ENCODE measurements at regions not wholly inside any gene's neighbourhood (a gene's known extent, or its start where the extent isn't known, plus 50 kb on each side); places are given as distances from the start of the nearest gene placed in this dataset.

DNA sequence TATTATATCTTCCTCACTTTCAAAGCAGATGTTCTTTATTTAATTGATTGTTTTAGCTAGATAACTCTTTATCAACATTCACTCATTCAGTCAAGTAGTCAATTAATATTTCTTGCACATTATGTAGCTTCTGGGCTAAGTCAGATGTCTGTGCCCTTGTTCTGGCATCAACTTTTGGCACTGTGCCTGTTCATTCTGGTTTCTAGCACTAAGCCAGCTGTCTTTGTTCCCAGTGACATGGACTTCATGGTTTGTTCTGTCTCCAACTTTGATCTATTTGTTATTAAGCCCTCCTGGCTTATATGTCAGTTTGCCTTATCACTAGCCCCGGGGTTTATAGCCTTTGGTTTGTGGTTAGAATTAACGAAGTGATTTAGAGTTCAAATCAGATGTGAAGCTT is 247.9 kb upstream of the SYT4 start:
- Histone ChIP-seq H3K27ac (no peak overlapping the region), H3K27me3 (no peaks in the 10 kb centered on the region), H3K36me3 (no peaks in the 10 kb centered on the region), H3K4me3 (no peak overlapping the region), H3K9me3 (no peaks in the 10 kb centered on the region), H3K4me1 (no peaks in the 10 kb centered on the region)
- DNase-seq (ENCODE audit: low spot score) = no peak
- TF ChIP-seq, protein P1, sequence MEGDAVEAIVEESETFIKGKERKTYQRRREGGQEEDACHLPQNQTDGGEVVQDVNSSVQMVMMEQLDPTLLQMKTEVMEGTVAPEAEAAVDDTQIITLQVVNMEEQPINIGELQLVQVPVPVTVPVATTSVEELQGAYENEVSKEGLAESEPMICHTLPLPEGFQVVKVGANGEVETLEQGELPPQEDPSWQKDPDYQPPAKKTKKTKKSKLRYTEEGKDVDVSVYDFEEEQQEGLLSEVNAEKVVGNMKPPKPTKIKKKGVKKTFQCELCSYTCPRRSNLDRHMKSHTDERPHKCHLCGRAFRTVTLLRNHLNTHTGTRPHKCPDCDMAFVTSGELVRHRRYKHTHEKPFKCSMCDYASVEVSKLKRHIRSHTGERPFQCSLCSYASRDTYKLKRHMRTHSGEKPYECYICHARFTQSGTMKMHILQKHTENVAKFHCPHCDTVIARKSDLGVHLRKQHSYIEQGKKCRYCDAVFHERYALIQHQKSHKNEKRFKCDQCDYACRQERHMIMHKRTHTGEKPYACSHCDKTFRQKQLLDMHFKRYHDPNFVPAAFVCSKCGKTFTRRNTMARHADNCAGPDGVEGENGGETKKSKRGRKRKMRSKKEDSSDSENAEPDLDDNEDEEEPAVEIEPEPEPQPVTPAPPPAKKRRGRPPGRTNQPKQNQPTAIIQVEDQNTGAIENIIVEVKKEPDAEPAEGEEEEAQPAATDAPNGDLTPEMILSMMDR (IDR thresholded peaks at IDR 0.05) = no peak

DNA sequence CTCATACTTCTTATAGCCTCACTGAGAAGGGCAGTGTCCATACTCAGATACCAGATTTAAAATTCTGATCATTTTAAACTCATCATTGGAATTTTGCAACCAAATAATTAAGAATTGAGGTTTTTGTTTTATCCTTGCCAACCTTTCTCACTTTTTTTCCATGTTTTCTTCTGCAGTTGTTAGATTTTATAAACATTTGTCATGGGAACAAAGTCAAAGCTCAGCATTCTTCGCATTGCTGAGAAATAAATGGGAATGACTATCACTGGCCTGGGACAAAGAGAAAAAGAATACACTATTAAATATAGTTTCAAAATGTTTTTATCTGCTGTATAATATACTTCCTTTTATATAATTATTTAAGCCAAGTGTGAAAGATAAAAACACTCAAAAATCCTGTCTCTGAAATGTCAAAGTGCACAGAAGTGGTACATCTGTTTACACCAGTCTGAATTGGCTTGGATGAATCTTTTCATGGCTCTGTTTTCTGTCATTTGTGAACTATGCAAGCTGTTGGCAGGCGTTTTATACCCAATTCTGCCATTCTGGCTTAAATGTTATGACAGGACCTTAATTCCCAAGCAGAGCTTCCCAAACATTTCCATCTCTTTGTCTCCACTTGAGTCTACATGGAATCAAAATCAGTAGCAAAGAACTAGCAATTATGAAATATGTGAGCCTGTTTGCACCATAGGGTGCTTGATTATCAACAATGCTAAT is 249.3 kb upstream of the SYT4 start:
- Histone ChIP-seq H3K36me3 (no peaks in the 10 kb centered on the region), H3K27me3 (no peaks in the 10 kb centered on the region), H3K4me1 (no peaks in the 10 kb centered on the region), H3K4me3 (no peak overlapping the region), H3K27ac (no peak overlapping the region), H3K9me3 (no peaks in the 10 kb centered on the region)
- TF ChIP-seq, protein P1 (IDR thresholded peaks at IDR 0.05) = no peak
- no peak for DNase-seq (ENCODE audit: low spot score)

DNA sequence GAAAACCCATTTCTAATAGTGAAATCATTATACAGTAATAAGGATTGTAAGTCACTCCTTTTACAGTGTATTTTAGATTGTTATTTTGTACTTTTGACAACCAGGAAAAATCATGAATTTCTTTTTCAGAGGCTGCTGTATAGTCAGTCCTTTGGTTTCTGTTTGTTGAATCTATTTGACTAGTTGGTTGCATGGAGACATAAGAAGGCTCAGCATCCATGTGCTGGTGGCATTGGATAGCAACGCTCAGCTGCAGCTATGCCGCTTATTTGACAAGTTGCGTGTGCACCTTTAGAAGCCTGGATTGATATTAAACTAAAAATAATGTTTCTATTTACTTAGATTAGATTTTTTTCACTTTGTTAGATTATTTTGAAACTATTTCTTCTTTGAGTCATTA is 254.1 kb upstream of the SYT4 start:
- H3K27me3 ChIP-seq = no peaks in the 10 kb centered on the region
- no peaks in the 10 kb centered on the region for H3K9me3 ChIP-seq
- no peak for DNase-seq (ENCODE audit: low spot score)
- H3K4me3 ChIP-seq = no peak overlapping the region
- H3K4me1 ChIP-seq = no peaks in the 10 kb centered on the region
- no peaks in the 10 kb centered on the region for H3K36me3 ChIP-seq
- no peak overlapping the region for H3K27ac ChIP-seq
- TF ChIP-seq, protein P1 (IDR thresholded peaks at IDR 0.05) = no peak

DNA sequence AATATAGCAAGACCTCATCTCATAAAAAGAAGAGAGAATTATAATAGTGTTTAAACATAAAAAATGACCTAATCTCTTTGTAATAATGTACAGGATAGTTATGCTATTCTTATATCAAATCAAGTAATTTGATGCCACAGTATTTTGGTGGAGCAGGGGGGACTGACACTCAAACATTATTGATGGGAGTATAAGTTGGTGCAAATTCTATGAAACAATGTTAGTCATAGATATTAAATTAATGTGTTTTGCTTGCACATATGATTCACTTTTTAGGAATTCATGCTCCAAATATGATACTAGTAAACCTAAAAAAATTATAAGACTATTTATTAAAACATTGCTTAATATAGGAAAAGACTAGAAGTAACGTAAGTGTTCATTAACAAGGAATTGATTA is 256.1 kb upstream of the SYT4 start:
- Histone ChIP-seq H3K4me3 (no peak overlapping the region), H3K9me3 (no peaks in the 10 kb centered on the region), H3K27ac (no peak overlapping the region), H3K4me1 (no peaks in the 10 kb centered on the region), H3K36me3 (no peaks in the 10 kb centered on the region), H3K27me3 (no peaks in the 10 kb centered on the region)
- TF ChIP-seq, protein P1 (IDR thresholded peaks at IDR 0.05) = no peak
- no peak for DNase-seq (ENCODE audit: low spot score)

DNA sequence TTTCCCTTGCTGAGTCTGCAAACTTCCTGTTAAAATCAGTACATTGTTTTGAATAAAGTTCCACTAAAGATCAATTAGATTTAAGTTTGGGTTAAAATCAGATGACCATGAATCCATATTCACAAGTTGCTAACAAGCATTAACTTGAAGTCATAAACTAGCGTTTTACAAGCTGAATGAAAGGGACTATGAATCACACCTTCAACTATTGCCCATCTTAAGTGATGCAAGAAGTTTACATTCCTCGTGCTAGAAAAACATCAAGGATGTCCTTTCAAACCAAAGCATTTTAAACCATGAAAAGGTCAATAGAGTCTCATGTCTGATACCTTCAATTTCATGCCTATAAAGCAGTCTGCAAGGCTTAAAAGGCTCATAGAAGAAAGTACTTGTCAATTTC is 257.2 kb upstream of the SYT4 start:
- no peaks in the 10 kb centered on the region for H3K36me3 ChIP-seq
- no peaks in the 10 kb centered on the region for H3K27me3 ChIP-seq
- no peak for DNase-seq (ENCODE audit: low spot score)
- no peaks in the 10 kb centered on the region for H3K9me3 ChIP-seq
- no peaks in the 10 kb centered on the region for H3K4me1 ChIP-seq
- H3K4me3 ChIP-seq = no peak overlapping the region
- TF ChIP-seq, protein P1 (IDR thresholded peaks at IDR 0.05) = no peak
- H3K27ac ChIP-seq = no peak overlapping the region

DNA sequence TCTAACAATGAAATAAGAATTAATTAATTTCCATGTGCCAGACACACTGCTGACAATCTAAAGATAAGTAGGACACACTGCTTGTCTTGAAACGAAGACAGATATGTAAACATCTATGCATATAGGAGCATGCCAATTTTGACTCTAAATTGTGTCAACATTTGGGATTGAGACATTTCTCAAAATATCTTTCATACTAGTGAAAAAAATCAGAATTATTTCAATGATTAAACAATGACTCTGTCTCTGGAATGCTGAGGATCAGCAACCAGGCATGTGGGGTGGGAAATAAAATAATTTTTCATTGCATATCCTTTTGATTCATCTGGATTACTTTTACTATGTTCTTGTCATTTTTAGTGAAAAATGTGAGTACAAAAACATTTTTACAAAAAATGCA is 262.6 kb upstream of the SYT4 start:
- Histone ChIP-seq H3K36me3 (no peaks in the 10 kb centered on the region), H3K4me1 (no peaks in the 10 kb centered on the region), H3K9me3 (no peaks in the 10 kb centered on the region), H3K27ac (no peak overlapping the region), H3K27me3 (no peaks in the 10 kb centered on the region), H3K4me3 (no peak overlapping the region)
- no peak for DNase-seq (ENCODE audit: low spot score)
- TF ChIP-seq, protein P1 (IDR thresholded peaks at IDR 0.05) = no peak

Data from right atrium auricular region (tissue), 2 donors.